ENCODE measurements at regions not wholly inside any gene's neighbourhood (a gene's known extent, or its start where the extent isn't known, plus 50 kb on each side); places are given as distances from the start of the nearest gene placed in this dataset.
"Not testable (repeated sequence)": the region's sequence is repeated elsewhere in the genome, so short reads cannot be mapped to it uniquely, and the experiment has no call there.

DNA sequence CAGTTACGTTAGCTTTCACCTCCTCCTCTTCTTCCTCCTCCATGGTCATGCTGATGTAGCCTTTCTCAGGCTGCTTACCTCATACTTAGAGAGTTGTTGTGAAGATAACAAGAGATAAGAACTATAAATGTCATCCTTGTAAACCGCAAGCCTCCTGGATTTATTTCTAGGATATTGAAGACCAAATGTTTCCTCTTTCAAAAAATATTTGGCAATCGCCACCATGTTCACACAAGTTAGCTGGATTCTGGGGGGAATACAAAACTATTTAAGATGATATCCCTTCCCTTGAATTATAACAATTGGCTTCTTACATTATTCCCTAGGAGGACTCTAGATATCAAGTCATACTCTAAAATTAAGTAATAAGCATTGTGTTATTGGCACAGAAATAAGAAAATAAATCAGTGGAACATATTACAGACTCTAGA lies 99.8 kb upstream of the PLEKHG1 start:
- no peaks in the 10 kb centered on the region for H3K36me3 ChIP-seq (ENCODE audit: control insufficient read depth in 1 of 2, insufficient read depth in 2 of 2, low read length in 2 of 2)
- no peak overlapping the region for H3K27ac ChIP-seq (ENCODE audit: low read length)
- no peaks in the 10 kb centered on the region for H3K27me3 ChIP-seq (ENCODE audit: low read depth, low read length)
- H3K4me3 ChIP-seq (ENCODE audit: low read depth in 1 of 2, low read length in 2 of 2) = no peak overlapping the region
- H3K4me1 ChIP-seq (ENCODE audit: control insufficient read depth in 1 of 2, insufficient read depth in 2 of 2, low read length in 2 of 2) = no peaks in the 10 kb centered on the region
- no peaks in the 10 kb centered on the region for H3K9me3 ChIP-seq (ENCODE audit: control insufficient read depth in 1 of 2, low read length in 2 of 2)

DNA sequence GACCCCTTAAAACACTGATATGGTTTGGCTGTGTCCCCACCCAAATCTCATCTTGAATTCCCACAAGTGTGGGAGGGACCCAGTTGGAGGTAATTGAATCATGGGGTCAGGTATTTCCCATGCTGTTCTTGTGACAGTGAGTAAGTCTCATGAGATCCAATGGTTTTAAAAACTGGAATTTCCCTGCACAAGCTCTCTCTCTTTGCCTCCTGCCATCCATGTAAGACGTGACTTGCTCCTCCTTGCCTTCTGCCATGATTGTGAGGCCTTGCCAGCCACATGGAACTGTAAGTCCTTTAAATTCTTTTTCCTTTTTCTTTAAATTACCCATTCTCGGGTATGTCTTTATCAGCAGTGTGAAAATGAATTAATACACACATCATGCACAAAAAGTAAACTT lies 99.1 kb upstream of the PLEKHG1 start:
- not testable (repeated sequence) for H3K9me3 ChIP-seq (ENCODE audit: control insufficient read depth in 1 of 2, low read length in 2 of 2); H3K4me1 ChIP-seq (ENCODE audit: control insufficient read depth in 1 of 2, insufficient read depth in 2 of 2, low read length in 2 of 2); H3K27me3 ChIP-seq (ENCODE audit: low read depth, low read length); H3K36me3 ChIP-seq (ENCODE audit: control insufficient read depth in 1 of 2, insufficient read depth in 2 of 2, low read length in 2 of 2); H3K4me3 ChIP-seq (ENCODE audit: low read depth in 1 of 2, low read length in 2 of 2); H3K27ac ChIP-seq (ENCODE audit: low read length)

DNA sequence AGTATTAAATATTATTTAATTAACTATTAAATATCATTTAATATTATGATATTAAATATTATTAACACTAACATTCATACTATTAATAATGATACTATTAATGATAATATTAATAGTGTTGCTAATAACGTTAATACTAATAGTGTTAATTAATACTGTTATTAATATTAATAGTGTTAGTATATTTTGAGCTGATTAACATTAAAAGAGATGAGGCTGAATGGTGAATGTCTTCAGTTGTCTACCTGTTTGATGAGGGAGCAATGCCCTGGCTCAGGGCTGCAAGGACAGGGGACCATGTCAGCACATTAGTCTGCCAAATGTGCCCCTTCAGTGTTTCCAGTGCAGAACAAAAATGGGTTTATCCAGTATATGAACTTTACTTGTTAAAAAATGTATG lies 96.6 kb upstream of the PLEKHG1 start:
- H3K27ac ChIP-seq (ENCODE audit: low read length) = no peak overlapping the region
- H3K4me3 ChIP-seq (ENCODE audit: low read depth in 1 of 2, low read length in 2 of 2) = no peak overlapping the region
- no peaks in the 10 kb centered on the region for H3K9me3 ChIP-seq (ENCODE audit: control insufficient read depth in 1 of 2, low read length in 2 of 2)
- no peaks in the 10 kb centered on the region for H3K4me1 ChIP-seq (ENCODE audit: control insufficient read depth in 1 of 2, insufficient read depth in 2 of 2, low read length in 2 of 2)
- H3K27me3 ChIP-seq (ENCODE audit: low read depth, low read length) = no peaks in the 10 kb centered on the region
- no peaks in the 10 kb centered on the region for H3K36me3 ChIP-seq (ENCODE audit: control insufficient read depth in 1 of 2, insufficient read depth in 2 of 2, low read length in 2 of 2)

DNA sequence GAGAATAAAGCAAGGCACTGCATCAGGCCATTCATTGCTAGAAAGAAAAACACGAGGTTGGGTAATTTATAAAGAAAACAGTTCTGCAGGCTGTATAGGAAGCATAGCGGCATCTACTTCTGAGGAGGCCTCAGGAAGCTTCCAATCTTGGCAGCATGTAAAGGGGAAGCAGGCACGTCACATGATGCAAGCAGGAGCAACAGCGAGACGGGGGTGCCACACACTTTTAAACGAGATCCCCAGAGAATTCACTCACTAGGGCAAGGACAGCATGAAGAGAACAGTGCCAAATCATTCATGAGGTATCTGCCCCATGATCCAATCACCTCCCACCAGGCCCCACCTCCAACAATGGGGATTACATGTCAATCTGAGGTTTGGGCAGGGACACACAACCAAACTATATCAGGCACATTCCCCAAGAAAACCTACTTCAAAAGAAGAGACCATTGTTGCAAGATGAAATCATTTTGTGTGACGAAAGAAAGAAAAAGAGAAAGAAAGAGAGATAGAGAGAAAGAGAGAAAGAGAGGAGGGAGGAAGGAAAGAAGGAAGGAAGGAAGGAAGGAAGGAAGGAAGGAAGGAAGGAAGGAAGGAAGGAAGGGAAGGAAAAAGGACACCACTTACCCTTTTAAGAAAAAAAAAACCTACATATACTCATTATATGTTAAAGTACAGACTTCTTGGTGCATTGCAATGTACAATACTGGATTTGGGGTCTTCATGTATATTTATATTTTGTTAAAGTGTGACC lies 95.9 kb upstream of the PLEKHG1 start:
- H3K4me1 ChIP-seq (ENCODE audit: control insufficient read depth in 1 of 2, insufficient read depth in 2 of 2, low read length in 2 of 2) = no peaks in the 10 kb centered on the region
- no peaks in the 10 kb centered on the region for H3K27me3 ChIP-seq (ENCODE audit: low read depth, low read length)
- no peak overlapping the region for H3K27ac ChIP-seq (ENCODE audit: low read length)
- H3K36me3 ChIP-seq (ENCODE audit: control insufficient read depth in 1 of 2, insufficient read depth in 2 of 2, low read length in 2 of 2) = no peaks in the 10 kb centered on the region
- H3K9me3 ChIP-seq (ENCODE audit: control insufficient read depth in 1 of 2, low read length in 2 of 2) = no peaks in the 10 kb centered on the region
- no peak overlapping the region for H3K4me3 ChIP-seq (ENCODE audit: low read depth in 1 of 2, low read length in 2 of 2)

DNA sequence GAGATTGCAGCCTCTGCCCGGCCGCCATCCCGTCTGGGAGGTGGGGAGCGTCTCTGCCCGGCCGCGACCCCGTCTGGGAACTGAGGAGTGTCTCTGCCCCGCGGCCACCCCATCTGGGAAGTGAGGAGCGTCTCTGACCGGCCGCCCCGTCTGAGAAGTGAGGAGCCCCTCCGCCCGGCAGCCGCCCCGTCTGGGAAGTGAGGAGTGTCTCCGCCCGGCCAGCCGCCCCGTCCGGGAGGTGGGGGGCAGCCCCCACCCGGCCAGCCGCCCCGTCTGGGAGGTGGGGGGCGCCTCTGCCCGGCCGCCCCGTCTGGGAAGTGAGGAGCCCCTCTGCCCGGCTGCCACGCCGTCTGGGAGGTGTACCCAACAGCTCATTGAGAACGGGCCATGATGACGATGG lies 92.3 kb upstream of the PLEKHG1 start:
- H3K27ac ChIP-seq (ENCODE audit: low read length) = not testable (repeated sequence)

DNA sequence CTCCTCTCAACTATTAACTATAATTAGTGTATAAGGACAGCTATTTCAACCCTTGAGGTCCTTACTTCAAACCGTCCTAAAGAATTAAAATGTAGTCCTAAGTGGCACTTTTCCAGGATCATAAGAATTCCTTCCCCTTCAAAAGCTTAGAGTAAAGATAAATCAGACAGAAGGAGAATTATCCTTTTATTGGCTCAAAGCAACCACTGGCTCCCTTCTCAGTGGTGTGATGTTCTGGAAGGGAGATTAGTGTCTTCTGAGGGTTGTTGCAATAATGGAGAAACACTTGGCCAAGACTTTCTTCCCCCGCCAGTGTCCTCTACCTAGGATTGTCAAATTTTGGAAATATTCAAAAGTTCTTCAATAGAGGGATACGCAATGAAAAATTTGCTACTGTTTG lies 89.1 kb upstream of the PLEKHG1 start:
- H3K4me1 ChIP-seq (ENCODE audit: control insufficient read depth in 1 of 2, insufficient read depth in 2 of 2, low read length in 2 of 2) = no peaks in the 10 kb centered on the region
- no peak overlapping the region for H3K27ac ChIP-seq (ENCODE audit: low read length)
- no peaks in the 10 kb centered on the region for H3K36me3 ChIP-seq (ENCODE audit: control insufficient read depth in 1 of 2, insufficient read depth in 2 of 2, low read length in 2 of 2)
- H3K27me3 ChIP-seq (ENCODE audit: low read depth, low read length) = no peaks in the 10 kb centered on the region
- no peak overlapping the region for H3K4me3 ChIP-seq (ENCODE audit: low read depth in 1 of 2, low read length in 2 of 2)
- H3K9me3 ChIP-seq (ENCODE audit: control insufficient read depth in 1 of 2, low read length in 2 of 2) = no peaks in the 10 kb centered on the region

More for the DNA sequence above, 92.3 kb upstream of the PLEKHG1 start:
- H3K9me3 ChIP-seq (ENCODE audit: control insufficient read depth in 1 of 2, low read length in 2 of 2); H3K4me1 ChIP-seq (ENCODE audit: control insufficient read depth in 1 of 2, insufficient read depth in 2 of 2, low read length in 2 of 2); H3K4me3 ChIP-seq (ENCODE audit: low read depth in 1 of 2, low read length in 2 of 2); H3K36me3 ChIP-seq (ENCODE audit: control insufficient read depth in 1 of 2, insufficient read depth in 2 of 2, low read length in 2 of 2); H3K27me3 ChIP-seq (ENCODE audit: low read depth, low read length): not testable (repeated sequence)

DNA sequence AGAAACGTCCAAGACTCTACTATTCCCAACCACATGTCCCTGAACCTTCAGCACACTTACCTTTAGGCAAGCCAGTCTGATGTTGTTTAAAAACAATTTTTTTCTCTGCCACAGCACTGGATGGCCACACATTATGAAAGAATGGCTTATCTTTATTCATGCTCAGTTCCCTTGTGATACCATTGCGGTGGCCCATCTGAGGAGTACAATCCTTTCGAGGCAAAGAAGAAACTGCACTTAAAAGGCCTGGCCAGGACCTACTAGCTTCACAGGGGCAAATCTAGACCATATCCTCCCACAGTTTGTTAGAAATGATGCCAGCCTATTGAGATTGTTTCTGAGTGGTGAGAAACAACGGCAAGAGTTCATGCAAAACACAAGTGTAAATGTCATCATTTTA lies 88.4 kb upstream of the PLEKHG1 start:
- no peaks in the 10 kb centered on the region for H3K27me3 ChIP-seq (ENCODE audit: low read depth, low read length)
- H3K4me3 ChIP-seq (ENCODE audit: low read depth in 1 of 2, low read length in 2 of 2) = no peak overlapping the region
- no peak overlapping the region for H3K27ac ChIP-seq (ENCODE audit: low read length)
- no peaks in the 10 kb centered on the region for H3K4me1 ChIP-seq (ENCODE audit: control insufficient read depth in 1 of 2, insufficient read depth in 2 of 2, low read length in 2 of 2)
- no peaks in the 10 kb centered on the region for H3K36me3 ChIP-seq (ENCODE audit: control insufficient read depth in 1 of 2, insufficient read depth in 2 of 2, low read length in 2 of 2)
- H3K9me3 ChIP-seq (ENCODE audit: control insufficient read depth in 1 of 2, low read length in 2 of 2) = no peaks in the 10 kb centered on the region

DNA sequence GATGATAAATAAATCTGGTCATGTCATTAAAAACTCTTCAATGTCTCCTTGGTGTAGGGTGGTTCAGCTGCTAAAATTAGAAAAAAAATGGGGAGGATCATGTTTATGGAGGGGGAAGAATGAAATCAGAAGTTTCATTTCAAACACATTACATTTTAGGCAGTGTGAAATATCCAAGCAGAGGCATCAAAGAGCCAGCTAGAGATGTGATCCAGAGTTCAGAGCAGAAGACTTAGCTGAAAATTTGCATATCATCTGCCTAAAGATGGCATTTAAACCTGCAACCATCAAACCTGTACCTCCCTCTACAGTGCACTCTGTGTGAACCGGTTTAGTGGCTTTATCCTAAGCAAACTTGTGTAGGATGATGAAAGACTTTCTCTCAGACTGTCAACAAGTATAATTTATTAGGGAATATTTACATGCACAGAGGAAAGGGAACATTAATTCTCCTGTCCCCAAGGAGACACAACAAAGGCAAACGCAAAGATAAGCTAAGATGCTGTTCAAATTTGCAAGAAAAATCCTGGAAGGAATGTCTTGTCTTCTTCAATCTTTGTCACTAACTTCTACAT lies 84.8 kb upstream of the PLEKHG1 start:
- Histone ChIP-seq H3K9me3 (ENCODE audit: control insufficient read depth in 1 of 2, low read length in 2 of 2) (no peaks in the 10 kb centered on the region), H3K36me3 (ENCODE audit: control insufficient read depth in 1 of 2, insufficient read depth in 2 of 2, low read length in 2 of 2) (no peaks in the 10 kb centered on the region), H3K27me3 (ENCODE audit: low read depth, low read length) (no peaks in the 10 kb centered on the region), H3K27ac (ENCODE audit: low read length) (no peak overlapping the region), H3K4me1 (ENCODE audit: control insufficient read depth in 1 of 2, insufficient read depth in 2 of 2, low read length in 2 of 2) (no peaks in the 10 kb centered on the region), H3K4me3 (ENCODE audit: low read depth in 1 of 2, low read length in 2 of 2) (no peak overlapping the region)

DNA sequence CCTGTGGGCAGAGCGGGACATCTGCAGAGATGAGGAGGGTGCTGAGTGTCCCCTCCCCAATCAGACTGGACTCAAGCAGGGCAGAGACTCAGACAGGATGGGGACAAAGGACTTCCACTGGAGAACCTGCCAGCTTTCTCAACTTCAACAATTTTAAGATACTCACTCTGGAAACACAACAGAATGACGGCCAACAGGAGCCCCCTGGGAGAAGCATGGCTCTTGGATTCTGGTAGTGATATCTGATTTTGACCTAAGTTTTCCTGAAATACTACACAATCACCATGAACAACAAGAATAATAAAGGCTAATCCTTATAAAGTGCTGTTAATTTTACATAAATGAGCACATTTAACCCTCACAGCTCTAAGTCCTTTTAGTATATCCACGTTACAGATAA lies 83.5 kb upstream of the PLEKHG1 start:
- H3K4me1 ChIP-seq (ENCODE audit: control insufficient read depth in 1 of 2, insufficient read depth in 2 of 2, low read length in 2 of 2) = no peaks in the 10 kb centered on the region
- no peaks in the 10 kb centered on the region for H3K9me3 ChIP-seq (ENCODE audit: control insufficient read depth in 1 of 2, low read length in 2 of 2)
- no peaks in the 10 kb centered on the region for H3K36me3 ChIP-seq (ENCODE audit: control insufficient read depth in 1 of 2, insufficient read depth in 2 of 2, low read length in 2 of 2)
- H3K4me3 ChIP-seq (ENCODE audit: low read depth in 1 of 2, low read length in 2 of 2) = no peak overlapping the region
- no peaks in the 10 kb centered on the region for H3K27me3 ChIP-seq (ENCODE audit: low read depth, low read length)
- H3K27ac ChIP-seq (ENCODE audit: low read length) = no peak overlapping the region

DNA sequence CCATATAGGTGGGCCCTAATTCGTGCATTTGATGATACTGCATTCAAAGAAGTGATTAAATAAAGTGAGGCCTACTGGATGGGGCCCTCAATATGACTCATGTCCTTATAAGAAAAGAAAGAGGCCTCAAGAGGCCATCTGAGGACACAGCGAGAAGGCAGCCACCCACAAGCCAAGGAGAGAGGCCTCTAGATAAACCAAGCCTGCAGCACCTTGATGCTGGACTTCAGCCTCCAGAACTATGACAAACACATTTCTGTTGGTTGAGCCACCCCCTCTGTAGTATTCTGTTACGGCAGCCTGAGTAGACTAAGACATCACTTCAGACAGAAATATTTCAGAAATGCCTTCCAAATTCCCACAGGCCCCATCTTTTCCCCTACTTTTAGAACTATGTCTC lies 82.5 kb upstream of the PLEKHG1 start:
- H3K36me3 ChIP-seq (ENCODE audit: control insufficient read depth in 1 of 2, insufficient read depth in 2 of 2, low read length in 2 of 2) = no peaks in the 10 kb centered on the region
- no peaks in the 10 kb centered on the region for H3K4me1 ChIP-seq (ENCODE audit: control insufficient read depth in 1 of 2, insufficient read depth in 2 of 2, low read length in 2 of 2)
- no peaks in the 10 kb centered on the region for H3K9me3 ChIP-seq (ENCODE audit: control insufficient read depth in 1 of 2, low read length in 2 of 2)
- no peaks in the 10 kb centered on the region for H3K27me3 ChIP-seq (ENCODE audit: low read depth, low read length)
- H3K4me3 ChIP-seq (ENCODE audit: low read depth in 1 of 2, low read length in 2 of 2) = no peak overlapping the region
- no peak overlapping the region for H3K27ac ChIP-seq (ENCODE audit: low read length)

DNA sequence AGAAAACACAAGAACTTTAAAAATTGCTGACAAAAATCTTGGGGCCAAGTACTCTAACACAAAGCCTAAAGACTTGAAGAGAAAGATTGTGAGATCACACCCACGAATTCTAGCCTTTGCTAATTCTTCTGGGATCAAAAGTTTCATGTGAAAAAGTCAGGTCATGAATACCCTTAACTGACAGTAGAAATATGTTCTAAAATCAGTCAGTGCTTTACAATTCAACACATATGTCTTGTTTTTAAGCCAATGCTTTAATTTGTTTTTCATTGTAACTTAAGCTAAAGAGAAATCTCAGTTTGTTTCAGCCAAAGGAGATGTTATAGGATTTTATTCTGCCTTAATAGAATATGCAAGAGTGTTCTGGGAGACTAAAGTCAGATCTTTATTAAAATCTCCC lies 78.2 kb upstream of the PLEKHG1 start:
- Histone ChIP-seq H3K4me1 (ENCODE audit: control insufficient read depth in 1 of 2, insufficient read depth in 2 of 2, low read length in 2 of 2) (peaks cover 0 to under 1% of the 10 kb centered on the region in 2 donors), H3K9me3 (ENCODE audit: control insufficient read depth in 1 of 2, low read length in 2 of 2) (no peaks in the 10 kb centered on the region), H3K4me3 (ENCODE audit: low read depth in 1 of 2, low read length in 2 of 2) (no peak overlapping the region), H3K27me3 (ENCODE audit: low read depth, low read length) (no peaks in the 10 kb centered on the region), H3K27ac (ENCODE audit: low read length) (no peak overlapping the region), H3K36me3 (ENCODE audit: control insufficient read depth in 1 of 2, insufficient read depth in 2 of 2, low read length in 2 of 2) (no peaks in the 10 kb centered on the region)

DNA sequence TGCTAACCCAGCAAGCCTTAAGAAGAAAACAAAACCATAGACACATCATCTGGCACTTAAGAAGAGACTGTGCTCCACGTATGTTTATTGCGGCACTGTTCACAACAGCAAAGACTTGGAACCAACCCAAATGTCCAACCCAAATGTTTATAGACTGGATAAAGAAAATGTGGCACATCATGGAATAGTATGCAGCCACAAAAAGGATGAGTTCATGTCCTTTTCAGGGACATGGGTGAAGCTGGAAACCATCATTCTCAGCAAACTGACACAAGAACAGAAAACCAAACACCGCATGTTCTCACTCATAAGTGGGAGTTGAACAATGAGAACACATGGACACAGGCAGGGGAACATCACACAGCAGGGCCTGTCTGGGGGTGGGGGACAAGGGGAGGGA lies 76.5 kb upstream of the PLEKHG1 start:
- not testable (repeated sequence) for H3K27ac ChIP-seq (ENCODE audit: low read length); H3K9me3 ChIP-seq (ENCODE audit: control insufficient read depth in 1 of 2, low read length in 2 of 2); H3K36me3 ChIP-seq (ENCODE audit: control insufficient read depth in 1 of 2, insufficient read depth in 2 of 2, low read length in 2 of 2); H3K27me3 ChIP-seq (ENCODE audit: low read depth, low read length); H3K4me3 ChIP-seq (ENCODE audit: low read depth in 1 of 2, low read length in 2 of 2)
- H3K4me1 ChIP-seq (ENCODE audit: control insufficient read depth in 1 of 2, insufficient read depth in 2 of 2, low read length in 2 of 2) = peaks cover 0 to 12% of the 10 kb centered on the region in 2 donors

Data from muscle layer of duodenum (tissue), 2 donors.